ENCODE measurements at regions not wholly inside any gene's neighbourhood (a gene's known extent, or its start where the extent isn't known, plus 50 kb on each side); places are given as distances from the start of the nearest gene placed in this dataset.

DNA sequence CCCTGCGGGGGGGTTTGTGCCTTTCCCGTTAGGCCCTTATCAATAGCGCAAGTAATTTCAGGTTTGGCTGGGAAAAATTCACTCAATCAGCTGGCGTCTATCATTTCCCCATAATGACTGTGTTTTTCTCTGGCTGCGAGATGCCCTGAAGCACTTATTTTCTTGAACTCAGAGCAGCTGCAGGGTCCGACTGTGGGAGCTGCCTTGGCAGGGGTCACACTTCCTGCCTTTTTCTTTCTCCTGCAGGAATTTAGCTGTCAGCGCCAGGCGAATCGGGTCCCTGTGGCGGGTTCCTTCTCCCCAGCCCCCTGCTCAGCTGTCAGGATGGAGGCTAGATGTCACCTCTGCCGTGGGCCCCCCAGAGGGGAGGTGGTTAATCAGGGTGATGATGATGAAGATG lies 81.3 kb upstream of the HPCAL1 start:
- H3K9me3 ChIP-seq (ENCODE audit: control insufficient read depth in 1 of 2, insufficient read depth in 1 of 2, low read depth in 1 of 2, low read length in 2 of 2), result no peaks in the 10 kb centered on the region
- no peaks in the 10 kb centered on the region for H3K79me2 ChIP-seq (ENCODE audit: insufficient read depth, low read length)
- no peak for DNase-seq (ENCODE audit: low read depth, low spot score)
- ChIA-PET CTCF (no interaction called here), RAD21 (ENCODE audit: low non-redundant PET in 1 of 2, low total read pairs in 2 of 2, uncharacterized antibody in 2 of 2, unreplicated experiment in 2 of 2) (no interaction called here), POLR2A (no interaction called here)
- H3K4me3 ChIP-seq (replicated peaks in 1 of 2; ENCODE audit: low read depth in 1 of 2, low read length in 2 of 2), result no peak overlapping the region
- H3K36me3 ChIP-seq (ENCODE audit: control insufficient read depth in 1 of 2, insufficient read depth in 2 of 2, low read length in 2 of 2), result no peaks in the 10 kb centered on the region
- BruUV-seq (replicated peaks), result no TSS peak
- no peak overlapping the region for H3K9ac ChIP-seq (ENCODE audit: low read length)
- no peak for TF ChIP-seq POLR2AphosphoS5 (IDR thresholded peaks at IDR 0.05; ENCODE audit: low read depth, low read length)
- TF ChIP-seq SP1 (IDR thresholded peaks at IDR 0.05; ENCODE audit: low read depth), result no peak
- TF ChIP-seq SIN3A (IDR thresholded peaks at IDR 0.05; ENCODE audit: low read depth), result no peak
- TF ChIP-seq YY1 (IDR thresholded peaks at IDR 0.05; ENCODE audit: extremely low read depth, insufficient replicate concordance, low read depth, low read length), result no peak
- TF ChIP-seq EZH2 (IDR thresholded peaks at IDR 0.05), result no peak
- no peak for TF ChIP-seq ZFX (IDR thresholded peaks at IDR 0.05)
- no peak for TF ChIP-seq TCF7L2 (IDR thresholded peaks at IDR 0.05; ENCODE audit: borderline replicate concordance, extremely low read depth, insufficient read depth, insufficient read length)
- no peak for TF ChIP-seq SRF (IDR thresholded peaks at IDR 0.05; ENCODE audit: low read depth)
- TF ChIP-seq POLR2A (IDR thresholded peaks at IDR 0.05; ENCODE audit: borderline replicate concordance, extremely low read depth, insufficient read depth, insufficient read length), result no peak
- TF ChIP-seq EZH2phosphoT487 (IDR thresholded peaks at IDR 0.05; ENCODE audit: borderline replicate concordance), result no peak
- TF ChIP-seq CEBPB (IDR thresholded peaks at IDR 0.05; ENCODE audit: low read depth), result no peak
- TF ChIP-seq, protein P1, sequence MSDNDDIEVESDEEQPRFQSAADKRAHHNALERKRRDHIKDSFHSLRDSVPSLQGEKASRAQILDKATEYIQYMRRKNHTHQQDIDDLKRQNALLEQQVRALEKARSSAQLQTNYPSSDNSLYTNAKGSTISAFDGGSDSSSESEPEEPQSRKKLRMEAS (IDR thresholded peaks at IDR 0.05), result no peak
- TF ChIP-seq, protein P2, sequence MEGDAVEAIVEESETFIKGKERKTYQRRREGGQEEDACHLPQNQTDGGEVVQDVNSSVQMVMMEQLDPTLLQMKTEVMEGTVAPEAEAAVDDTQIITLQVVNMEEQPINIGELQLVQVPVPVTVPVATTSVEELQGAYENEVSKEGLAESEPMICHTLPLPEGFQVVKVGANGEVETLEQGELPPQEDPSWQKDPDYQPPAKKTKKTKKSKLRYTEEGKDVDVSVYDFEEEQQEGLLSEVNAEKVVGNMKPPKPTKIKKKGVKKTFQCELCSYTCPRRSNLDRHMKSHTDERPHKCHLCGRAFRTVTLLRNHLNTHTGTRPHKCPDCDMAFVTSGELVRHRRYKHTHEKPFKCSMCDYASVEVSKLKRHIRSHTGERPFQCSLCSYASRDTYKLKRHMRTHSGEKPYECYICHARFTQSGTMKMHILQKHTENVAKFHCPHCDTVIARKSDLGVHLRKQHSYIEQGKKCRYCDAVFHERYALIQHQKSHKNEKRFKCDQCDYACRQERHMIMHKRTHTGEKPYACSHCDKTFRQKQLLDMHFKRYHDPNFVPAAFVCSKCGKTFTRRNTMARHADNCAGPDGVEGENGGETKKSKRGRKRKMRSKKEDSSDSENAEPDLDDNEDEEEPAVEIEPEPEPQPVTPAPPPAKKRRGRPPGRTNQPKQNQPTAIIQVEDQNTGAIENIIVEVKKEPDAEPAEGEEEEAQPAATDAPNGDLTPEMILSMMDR (IDR thresholded peaks at IDR 0.05 in 2 of 3, conservative IDR thresholded peaks at IDR 0.05 in 1 of 3; ENCODE audit: borderline replicate concordance in 1 of 3, insufficient read depth in 1 of 3, low read depth in 2 of 3, low read length in 2 of 3), result no peak
- TF ChIP-seq ZNF274 (IDR thresholded peaks at IDR 0.05; ENCODE audit: low read depth, low read length), result no peak
- H3K27ac ChIP-seq (ENCODE audit: low read depth, low read length), result no peak overlapping the region
- H3K4me1 ChIP-seq (ENCODE audit: control insufficient read depth in 1 of 2, insufficient read depth in 2 of 2, low read length in 2 of 2), result no peaks in the 10 kb centered on the region
- intact Hi-C loops (cut with micrococcal nuclease), result no loop called here
- ATAC-seq, result no peak
- no peak overlapping the region for H2AFZ ChIP-seq (ENCODE audit: low read depth, low read length, poor library complexity, severe bottlenecking)
- no peaks in the 10 kb centered on the region for H3K27me3 ChIP-seq (ENCODE audit: insufficient read depth, low read length)
- H3K9me2 ChIP-seq (ENCODE audit: insufficient read depth), result no peaks in the 10 kb centered on the region
- no peaks in the 10 kb centered on the region for H4K20me1 ChIP-seq (ENCODE audit: insufficient read depth)
- no peak overlapping the region for H3K4me2 ChIP-seq (ENCODE audit: low read length)
